ENCODE measurements at regions not wholly inside any gene's neighbourhood (a gene's known extent, or its start where the extent isn't known, plus 50 kb on each side); places are given as distances from the start of the nearest gene placed in this dataset.
A peak's percentile ranks its signal among the peaks of the same experiment; 100 is the strongest.
"Not testable (repeated sequence)": the region's sequence is repeated elsewhere in the genome, so short reads cannot be mapped to it uniquely, and the experiment has no call there.

DNA sequence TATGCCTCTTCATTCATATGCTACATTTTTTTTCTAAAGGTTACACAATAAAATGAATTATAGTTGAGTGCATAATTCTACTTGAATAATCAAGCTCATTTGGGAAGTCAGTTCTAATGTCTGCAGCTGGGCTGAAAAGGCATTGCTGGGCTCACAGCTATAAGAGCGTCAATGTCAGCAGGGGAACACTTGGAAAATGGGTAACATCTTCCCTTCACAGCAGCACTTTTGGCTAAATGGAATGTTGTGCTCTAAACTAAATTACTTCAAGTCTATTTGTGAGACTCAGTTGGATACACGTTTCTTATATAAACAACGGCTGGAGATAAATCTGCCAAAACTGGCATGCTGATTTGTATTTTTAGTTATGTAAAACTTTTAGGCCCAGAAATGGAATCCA, 357.8 kb downstream of the TBL1XR1 start:
- no peaks in the 10 kb centered on the region for H3K27me3 ChIP-seq (ENCODE audit: control insufficient read depth, insufficient read depth, low read length)
- no peak overlapping the region for H3K4me3 ChIP-seq (ENCODE audit: low read depth, low read length)
- no peaks in the 10 kb centered on the region for H3K36me3 ChIP-seq (ENCODE audit: control insufficient read depth, insufficient read depth, low read length)
- TF ChIP-seq, protein P1, sequence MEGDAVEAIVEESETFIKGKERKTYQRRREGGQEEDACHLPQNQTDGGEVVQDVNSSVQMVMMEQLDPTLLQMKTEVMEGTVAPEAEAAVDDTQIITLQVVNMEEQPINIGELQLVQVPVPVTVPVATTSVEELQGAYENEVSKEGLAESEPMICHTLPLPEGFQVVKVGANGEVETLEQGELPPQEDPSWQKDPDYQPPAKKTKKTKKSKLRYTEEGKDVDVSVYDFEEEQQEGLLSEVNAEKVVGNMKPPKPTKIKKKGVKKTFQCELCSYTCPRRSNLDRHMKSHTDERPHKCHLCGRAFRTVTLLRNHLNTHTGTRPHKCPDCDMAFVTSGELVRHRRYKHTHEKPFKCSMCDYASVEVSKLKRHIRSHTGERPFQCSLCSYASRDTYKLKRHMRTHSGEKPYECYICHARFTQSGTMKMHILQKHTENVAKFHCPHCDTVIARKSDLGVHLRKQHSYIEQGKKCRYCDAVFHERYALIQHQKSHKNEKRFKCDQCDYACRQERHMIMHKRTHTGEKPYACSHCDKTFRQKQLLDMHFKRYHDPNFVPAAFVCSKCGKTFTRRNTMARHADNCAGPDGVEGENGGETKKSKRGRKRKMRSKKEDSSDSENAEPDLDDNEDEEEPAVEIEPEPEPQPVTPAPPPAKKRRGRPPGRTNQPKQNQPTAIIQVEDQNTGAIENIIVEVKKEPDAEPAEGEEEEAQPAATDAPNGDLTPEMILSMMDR (IDR thresholded peaks at IDR 0.05; ENCODE audit: insufficient read depth, low read depth, low read length): no peak
- POLR2A ChIA-PET: no interaction called here
- CTCF ChIA-PET: interaction anchor here (1.0 kb wide), 1 partner anchor 33 kb away, joined by 3 read pairs; no protein-coding TSS in a partner anchor
- no peak for DNase-seq (ENCODE audit: low read depth)

DNA sequence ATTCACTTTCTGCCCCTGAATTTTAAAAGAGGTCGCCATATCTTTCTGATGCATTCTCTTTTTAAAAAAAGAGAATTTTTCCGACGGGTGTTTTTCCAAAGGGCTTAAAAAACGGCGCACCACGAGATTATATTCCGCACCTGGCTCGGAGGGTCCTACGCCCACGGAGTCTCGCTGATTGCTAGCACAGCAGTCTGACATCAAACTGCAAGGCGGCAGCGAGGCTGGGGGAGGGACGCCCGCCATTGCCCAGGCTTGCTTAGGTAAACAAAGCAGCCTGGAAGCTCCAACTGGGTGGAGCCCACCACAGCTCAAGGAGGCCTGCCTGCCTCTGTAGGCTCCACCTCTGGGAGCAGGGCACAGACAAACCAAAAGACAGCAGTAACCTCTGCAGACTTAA, 370.0 kb downstream of the TBL1XR1 start:
- H3K36me3 ChIP-seq (ENCODE audit: control insufficient read depth, insufficient read depth, low read length); H3K27me3 ChIP-seq (ENCODE audit: control insufficient read depth, insufficient read depth, low read length); DNase-seq (ENCODE audit: low read depth); CTCF ChIA-PET; POLR2A ChIA-PET; H3K4me3 ChIP-seq (ENCODE audit: low read depth, low read length): not testable (repeated sequence)

DNA sequence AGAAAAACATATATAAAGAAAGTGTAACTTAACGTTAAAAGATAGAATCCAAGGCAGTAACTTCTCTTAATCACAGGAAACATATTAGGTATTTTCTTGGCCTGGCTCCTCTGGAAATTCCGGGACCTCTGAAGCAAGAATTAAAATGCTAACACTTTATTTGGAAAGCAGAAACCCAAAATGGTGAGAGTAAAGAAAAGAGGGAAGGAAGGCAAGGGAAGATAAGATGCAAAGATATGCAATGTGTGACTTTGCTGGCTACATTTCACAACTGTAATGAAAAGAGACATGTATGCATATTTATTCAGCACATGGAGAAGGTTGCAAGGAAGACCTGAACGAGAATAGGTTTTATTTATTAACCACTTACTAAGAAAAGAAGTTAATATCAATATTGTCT, 372.5 kb downstream of the TBL1XR1 start:
- no peaks in the 10 kb centered on the region for H3K36me3 ChIP-seq (ENCODE audit: control insufficient read depth, insufficient read depth, low read length)
- TF ChIP-seq, protein P1 (IDR thresholded peaks at IDR 0.05; ENCODE audit: insufficient read depth, low read depth, low read length): no peak
- ChIA-PET CTCF (no interaction called here), POLR2A (no interaction called here)
- no peak overlapping the region for H3K4me3 ChIP-seq (ENCODE audit: low read depth, low read length)
- no peak for DNase-seq (ENCODE audit: low read depth)
- H3K27me3 ChIP-seq (ENCODE audit: control insufficient read depth, insufficient read depth, low read length): no peaks in the 10 kb centered on the region

DNA sequence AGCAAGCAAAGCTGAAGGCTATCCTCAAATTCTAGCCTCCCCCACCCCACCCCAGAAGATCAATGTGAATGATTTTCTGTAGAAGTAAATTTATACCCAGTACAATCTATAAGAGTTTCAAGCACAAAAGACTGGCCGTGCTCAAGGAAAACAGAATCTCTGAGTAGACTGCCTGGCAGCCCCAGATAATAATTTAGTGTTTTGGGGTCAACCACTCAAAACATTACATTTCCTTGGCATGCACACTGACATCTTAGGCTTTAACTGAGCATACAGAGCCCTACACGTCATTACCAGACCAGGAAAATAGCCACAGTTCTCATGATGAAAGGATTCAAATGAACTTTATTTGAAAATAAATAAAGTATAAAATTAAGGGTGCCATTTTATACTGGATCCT, 376.5 kb downstream of the TBL1XR1 start:
- CTCF ChIA-PET: no interaction called here
- TF ChIP-seq, protein P1 (IDR thresholded peaks at IDR 0.05; ENCODE audit: insufficient read depth, low read depth, low read length): no peak
- H3K36me3 ChIP-seq (ENCODE audit: control insufficient read depth, insufficient read depth, low read length): no peaks in the 10 kb centered on the region
- DNase-seq (ENCODE audit: low read depth): no peak
- H3K27me3 ChIP-seq (ENCODE audit: control insufficient read depth, insufficient read depth, low read length): no peaks in the 10 kb centered on the region
- POLR2A ChIA-PET: no interaction called here
- no peak overlapping the region for H3K4me3 ChIP-seq (ENCODE audit: low read depth, low read length)

DNA sequence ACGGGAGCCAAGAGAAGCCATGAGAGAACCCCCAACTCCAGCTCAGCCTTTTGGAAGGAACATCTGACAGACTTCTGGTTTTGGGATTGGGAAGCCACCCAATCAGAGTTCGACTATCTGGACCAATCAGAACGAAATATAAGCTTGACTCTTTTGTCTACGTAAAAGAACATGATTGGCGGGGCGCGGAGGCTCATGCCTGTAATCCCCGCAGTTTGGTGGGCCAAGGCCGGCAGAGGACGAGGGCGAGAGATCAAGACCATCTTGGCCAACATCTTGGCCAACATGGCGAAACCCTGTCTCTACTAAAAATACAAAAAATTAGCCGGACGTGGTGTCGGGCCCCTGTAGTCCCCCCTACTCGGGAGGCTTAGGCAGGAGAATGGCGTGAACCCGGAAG, 380.3 kb downstream of the TBL1XR1 start:
- DNase-seq (ENCODE audit: low read depth): no peak
- TF ChIP-seq, protein P1 (IDR thresholded peaks at IDR 0.05; ENCODE audit: insufficient read depth, low read depth, low read length): no peak
- Histone ChIP-seq H3K36me3 (ENCODE audit: control insufficient read depth, insufficient read depth, low read length) (no peaks in the 10 kb centered on the region), H3K27me3 (ENCODE audit: control insufficient read depth, insufficient read depth, low read length) (no peaks in the 10 kb centered on the region), H3K4me3 (ENCODE audit: low read depth, low read length) (no peak overlapping the region)
- ChIA-PET POLR2A (no interaction called here), CTCF (no interaction called here)

DNA sequence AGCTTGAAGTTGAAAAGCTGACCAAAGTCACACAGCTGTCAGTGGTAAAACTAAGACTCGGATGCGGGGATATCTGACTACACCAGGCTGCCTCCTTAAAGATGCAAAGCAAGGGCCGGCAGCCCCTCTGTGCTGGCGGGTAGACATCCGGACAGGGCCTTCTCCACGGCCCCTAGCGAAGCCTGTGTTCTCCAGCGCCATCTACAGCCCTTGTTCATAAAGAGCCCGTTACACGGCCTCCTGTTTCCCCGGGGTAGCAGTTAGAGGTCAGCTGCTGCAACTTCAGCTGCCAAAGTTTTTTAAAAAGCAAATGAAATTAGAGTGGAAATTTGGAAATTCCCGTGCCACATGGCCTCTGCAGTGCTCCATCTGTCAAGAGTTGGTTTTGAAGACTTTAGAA, 383.0 kb downstream of the TBL1XR1 start:
- ChIA-PET CTCF (interaction anchor here (0.6 to 2.7 kb wide), 6 partner anchors 9 to 45 kb away, joined by 3 to 12 read pairs (median 6); no protein-coding TSS in a partner anchor), POLR2A (no interaction called here)
- Histone ChIP-seq H3K4me3 (ENCODE audit: low read depth, low read length) (no peak overlapping the region), H3K27me3 (ENCODE audit: control insufficient read depth, insufficient read depth, low read length) (no peaks in the 10 kb centered on the region), H3K36me3 (ENCODE audit: control insufficient read depth, insufficient read depth, low read length) (no peaks in the 10 kb centered on the region)
- TF ChIP-seq, protein P1 (IDR thresholded peaks at IDR 0.05; ENCODE audit: insufficient read depth, low read depth, low read length): peak; percentile 74
- no peak for DNase-seq (ENCODE audit: low read depth)
